ENCODE measurements at regions not wholly inside any gene's neighbourhood (a gene's known extent, or its start where the extent isn't known, plus 50 kb on each side); places are given as distances from the start of the nearest gene placed in this dataset.

DNA sequence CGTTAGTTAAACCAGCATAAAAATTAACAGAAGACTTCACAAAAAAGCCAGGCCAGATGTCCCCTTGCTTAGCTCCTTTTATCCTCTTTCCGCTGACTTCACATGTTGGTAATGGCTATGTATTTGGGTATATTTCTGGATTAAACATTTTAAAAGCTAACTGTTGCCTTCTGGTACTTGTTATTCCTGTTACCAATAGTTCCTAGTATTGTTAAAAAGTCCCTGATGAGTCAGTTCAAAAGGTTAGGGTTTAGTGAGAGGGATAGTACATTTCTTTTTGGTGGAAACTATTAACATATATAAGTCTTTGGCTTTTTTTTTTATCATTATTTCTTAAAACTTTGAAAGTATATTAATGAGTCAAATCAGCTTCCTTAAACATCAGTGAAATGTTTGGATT is 103.2 kb upstream of the ELL2 start:
- DNase-seq, result no peak

DNA sequence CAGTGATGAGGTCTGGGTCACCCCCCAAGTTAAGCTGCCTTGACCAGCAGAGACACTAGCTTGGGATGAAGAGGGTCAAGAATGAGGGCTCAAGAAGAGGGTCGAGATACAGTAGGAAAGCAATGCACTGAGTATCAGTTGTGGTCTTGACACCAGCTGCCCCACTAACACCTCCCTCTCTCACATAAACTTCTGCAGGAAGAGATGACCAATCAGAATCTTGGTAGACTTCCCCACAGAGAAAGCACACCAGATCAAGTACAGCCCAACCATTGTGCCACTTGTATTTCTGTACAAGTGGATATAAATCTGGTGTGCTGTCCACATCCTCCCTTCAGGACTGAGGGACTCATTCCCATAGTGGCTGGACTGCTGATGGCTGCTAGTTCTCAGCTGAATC is 101.2 kb upstream of the ELL2 start:
- DNase-seq, result no peak

DNA sequence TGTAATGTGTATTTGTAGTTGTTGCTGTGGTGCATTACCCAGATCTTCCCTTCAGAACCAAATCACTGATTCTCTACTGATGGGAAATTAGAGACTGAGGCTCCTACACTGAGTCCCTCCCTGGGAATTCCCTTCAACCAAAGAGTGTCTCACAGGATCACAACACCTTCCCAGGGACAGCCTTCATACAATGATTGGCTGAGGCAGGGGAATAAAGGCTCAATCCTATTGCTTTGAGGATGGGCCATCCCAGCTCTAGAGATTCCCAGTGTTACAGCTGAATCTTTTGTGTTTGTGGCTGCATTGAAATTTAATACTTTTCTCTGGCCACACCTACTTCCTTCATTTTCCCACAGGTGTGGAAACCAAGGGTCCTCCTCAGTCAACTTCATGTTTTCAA is 96.4 kb upstream of the ELL2 start:
- DNase-seq, result no peak

DNA sequence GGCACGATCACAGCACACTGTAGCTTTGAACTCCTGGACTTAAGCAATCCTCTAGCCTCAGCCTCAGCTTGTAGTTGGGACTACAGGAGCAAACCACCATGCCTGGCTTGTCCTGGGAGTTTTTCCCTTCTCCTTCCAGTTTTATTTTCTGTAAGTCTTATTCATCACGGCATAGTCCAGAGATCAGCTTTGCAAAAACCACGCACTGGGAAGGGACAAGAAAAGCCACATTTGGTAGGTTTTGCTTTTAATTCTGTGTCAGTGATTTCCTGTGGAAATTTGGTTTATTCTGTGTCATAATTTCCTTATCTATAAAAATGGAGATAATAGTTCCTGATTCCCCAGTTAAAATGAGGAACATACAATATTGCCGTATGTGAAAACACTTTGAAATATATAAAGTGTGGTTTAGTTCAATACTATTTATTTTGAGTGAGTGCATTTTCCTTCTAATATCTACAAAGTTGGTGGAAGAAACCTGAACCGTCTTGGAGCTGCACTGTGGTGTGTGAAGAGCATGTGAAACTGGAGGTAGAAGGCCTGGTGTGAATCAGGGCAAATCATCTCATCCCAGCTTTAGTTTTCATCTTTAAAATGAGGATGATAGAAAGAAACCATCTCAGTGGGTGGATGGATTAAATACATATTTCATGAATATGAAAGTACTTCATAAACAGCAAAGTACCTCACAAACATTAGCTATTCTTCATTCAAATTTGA is 92.8 kb upstream of the ELL2 start:
- DNase-seq, result no peak

DNA sequence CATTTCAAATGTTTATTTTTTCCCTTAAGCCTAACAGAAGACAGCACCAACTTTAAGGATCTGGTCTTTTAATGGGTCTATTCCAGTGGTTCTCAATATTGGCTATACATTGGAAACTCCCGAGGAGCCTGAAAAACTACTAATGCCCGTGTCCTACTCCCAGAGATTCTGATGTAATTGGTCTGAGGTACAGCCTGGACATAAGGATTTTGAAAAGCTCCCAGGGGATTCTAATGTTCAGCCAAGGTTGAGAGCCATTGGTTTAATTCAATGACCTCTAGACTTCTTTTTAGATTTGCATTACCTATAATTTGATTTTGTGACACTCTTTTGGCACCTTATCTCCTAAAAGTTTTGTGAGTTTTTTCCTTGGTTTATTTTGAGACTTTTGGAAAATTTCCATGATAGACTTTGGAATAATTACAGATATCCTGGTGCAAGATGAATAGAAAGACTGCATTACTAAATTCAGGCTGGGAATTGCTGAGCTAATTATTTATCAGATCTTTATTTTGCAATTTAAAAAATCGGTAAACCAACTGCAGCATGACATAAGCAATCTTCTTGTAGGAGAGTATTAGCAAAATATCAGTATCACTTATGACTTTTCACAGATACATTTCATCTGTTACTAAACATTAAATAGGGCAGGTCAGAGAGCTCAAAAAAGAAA is 91.5 kb upstream of the ELL2 start:
- no peak for DNase-seq

DNA sequence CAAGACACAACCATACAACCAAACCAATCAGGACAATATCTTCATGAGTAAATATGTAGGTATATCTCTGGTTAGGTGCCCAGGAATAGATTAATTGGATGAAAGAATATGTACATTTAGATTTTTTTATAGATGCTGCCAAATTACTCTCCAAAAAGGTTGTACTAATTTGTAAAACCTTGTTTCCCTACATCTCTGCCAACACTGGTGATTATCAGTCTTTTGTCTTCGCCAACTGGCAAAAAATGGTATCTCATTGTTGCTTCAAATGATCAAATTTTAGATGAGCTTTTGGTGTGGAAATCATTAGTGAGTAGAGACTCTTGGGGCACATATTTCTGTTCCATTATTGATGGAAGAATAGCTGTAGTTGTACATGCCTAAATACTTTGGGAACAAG is 90.7 kb upstream of the ELL2 start:
- DNase-seq, result no peak

DNA sequence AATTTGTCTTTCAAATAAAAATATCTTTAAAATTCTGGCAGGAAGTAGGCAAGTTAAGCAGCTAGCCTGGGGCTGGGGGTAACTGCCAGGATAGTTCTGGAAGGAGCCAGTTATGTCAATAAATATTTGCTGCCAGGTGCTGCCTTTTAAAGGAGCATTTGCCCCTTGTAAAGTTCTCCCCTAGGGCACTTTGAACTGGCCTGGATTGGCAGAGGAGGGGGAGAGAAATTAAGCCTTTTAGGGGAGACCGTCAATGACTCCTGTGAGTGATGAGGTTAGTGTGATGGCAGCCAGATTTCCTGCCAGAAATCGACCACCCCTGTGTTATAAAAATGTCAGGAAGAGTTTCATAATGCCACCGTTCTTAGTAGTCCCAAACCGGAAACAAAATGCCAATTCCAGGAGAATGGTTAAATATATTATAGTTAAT is 89.8 kb upstream of the ELL2 start:
- no peak for DNase-seq

DNA sequence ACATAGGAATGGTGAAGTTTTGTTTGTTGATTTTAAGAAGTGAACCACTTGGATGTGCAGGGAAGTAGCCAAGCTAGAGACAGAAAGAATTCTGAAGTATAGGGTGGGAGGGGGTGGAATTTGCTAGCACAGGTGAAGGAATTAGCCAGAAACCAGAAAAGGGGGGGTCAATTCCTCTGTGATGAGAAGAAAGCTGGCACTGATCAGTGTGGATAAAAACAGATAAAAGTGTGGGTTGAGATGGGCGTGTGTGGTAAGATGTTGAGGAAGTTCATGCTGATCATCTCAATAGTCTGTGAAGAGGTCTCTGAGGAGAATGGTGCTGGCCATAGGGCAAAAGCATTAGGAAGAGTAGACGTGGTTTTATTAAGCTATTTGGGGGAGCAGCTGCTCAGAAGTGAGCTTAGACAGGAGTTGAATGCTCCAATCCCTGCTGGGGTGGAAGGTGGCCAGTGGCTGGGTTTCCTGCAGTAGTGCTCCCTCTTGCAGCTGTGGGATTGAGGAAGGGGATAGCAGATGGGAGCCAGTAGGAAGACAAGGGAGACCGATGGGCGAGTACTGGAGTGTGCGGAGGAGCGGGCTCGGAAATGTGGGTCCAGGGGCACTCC is 88.7 kb upstream of the ELL2 start:
- no peak for DNase-seq

DNA sequence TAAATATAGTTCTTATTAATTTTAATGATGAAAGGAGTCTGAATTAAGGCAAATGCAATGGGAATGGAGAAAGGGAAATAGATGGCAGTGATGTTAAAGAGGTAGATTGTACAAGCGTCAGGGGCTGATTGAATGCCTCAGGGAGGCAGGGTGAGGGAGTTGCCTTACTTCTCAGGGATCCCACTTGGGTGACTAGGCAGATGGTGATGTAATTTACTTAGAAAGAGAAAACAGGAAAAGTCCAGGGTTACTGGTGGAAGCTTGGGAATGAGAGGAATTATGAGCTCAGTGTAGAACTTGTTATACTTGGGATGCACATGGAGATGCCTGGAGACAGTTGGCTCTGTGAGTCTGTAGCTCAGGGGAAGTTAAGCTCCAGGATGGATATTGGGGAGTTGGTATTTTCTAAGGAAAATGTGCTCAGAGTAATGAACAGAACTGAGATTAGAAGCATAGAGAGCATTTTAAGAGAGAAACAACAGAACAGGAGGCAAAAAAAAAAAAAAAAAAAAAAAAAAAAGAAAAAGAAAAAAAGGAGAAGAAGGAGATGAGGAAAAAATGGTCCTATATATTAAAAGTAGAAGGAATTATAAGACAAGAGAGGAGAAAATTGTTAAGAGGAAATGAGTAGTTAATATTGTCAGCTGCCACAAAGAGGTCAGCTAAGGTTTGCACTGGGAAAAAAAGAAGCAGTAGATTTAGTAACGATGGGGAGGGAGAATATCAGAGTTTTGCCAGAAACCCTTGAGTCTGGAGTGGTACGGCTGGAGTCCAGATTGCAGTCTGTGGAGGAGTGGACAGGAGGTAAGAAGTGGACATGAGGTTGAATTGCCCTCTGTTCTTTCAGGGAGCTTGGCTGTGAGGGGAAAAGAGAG is 88.0 kb upstream of the ELL2 start:
- no peak for DNase-seq

DNA sequence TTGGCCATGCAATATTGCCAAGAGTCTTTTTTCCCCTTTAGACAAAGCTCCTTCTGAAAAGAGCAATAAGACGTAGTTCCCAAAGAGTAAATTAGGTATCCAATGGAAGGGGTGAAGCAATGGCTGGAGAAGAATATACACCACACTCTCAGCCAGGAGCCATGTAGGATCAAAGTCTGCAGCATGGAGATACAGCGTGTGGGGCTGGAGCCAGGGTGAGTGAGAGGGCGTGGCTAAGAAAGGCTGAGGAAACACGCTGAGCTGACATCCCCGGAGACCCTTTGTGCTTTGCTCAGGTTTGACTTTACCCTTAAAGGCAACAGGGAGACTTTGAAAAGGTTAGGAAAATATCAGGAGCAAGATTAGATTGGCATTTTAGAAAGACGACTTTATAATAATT is 87.1 kb upstream of the ELL2 start:
- no peak for DNase-seq

DNA sequence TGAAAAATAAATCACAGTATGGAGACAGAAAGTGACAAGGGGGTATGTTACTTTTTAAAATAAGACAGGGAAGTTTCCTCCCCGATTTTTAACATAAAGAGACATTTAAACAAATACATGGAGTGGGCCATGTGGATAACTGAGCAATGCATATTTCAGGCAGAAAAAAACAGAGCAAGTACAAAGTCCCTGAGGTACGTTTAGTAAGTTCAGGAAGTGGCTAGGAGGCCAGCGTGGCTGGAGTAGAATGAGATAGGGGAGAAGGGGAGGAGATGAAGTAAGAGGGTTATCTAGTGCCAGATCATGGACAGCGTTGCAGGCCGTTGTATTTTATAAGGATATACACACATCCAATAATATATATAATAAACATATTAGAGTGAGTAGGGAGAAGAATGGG is 84.2 kb upstream of the ELL2 start:
- no peak for DNase-seq

DNA sequence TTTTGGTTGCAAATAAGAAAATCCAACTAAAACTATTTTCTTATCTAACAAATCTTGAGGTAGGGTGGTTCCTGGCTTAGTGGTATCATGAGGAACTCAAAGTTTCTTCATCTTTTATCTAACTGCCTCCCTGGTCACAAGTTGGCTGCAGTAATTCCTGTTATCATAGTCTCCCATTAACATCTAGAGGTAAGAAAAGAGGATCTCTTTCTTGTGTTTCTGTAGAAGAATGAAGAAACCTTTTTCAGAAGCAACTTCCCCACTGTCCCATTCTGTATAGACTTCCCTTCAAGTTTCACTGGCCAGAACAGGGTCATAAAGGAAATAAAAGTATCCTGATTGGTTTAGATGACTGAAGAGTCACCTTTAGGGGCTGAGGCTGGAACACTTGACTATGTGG is 81.8 kb upstream of the ELL2 start:
- DNase-seq, result no peak

DNA sequence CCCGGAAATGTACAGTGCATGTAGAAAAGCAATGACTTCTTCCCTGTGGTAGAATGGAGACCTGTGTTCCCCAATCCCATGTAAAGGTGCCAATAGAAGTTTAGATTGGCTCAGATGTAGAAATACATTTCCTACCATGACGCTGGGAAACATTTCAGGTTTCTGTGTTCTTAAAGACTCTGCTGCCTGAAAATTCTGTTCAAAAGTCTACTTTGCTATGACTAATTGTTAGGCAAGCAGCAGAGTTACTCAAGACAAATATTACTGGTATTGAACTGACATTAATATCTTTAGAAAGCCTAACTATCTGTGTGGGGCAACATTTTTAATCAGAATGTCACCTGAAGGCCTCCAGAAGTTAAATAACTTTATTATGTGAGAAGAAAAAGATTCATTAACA is 75.5 kb upstream of the ELL2 start:
- no peak for DNase-seq

DNA sequence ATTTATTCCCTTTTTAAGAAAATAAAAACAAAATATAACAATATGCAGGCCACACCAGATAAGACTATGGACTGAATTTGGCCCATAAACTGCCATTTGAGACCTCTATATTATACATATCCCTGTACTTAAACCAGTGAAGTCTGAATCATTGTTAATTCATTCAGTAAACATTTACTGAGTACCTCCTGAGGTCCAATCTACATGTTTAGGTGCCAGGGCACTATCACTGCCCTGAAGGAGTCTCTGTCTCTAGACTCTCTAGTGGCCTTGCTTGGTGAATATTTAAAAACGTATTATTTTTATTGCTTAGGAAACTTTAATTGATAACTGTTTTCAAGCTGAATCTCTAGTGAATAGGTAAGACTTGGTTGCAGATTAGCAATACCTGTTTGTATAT is 74.7 kb upstream of the ELL2 start:
- DNase-seq, result no peak

DNA sequence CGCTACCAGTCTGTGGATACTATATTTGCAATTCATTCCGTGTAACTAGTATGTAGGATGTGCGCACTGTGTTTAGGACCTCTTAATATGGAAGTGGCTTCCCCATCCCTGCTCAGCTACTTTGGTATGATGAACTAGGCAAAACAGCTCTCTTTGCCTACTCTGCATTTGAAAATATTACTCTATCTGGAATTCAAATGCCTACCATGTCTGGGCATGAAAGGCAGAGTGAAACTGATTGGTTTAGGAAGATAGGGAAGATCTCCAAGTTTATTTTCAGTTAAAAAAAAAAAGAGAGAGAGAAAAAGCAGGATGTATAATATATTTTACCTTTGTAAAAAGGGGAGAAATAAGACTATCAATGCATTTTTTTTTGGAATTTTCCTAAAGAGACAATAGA is 74.1 kb upstream of the ELL2 start:
- no peak for DNase-seq

DNA sequence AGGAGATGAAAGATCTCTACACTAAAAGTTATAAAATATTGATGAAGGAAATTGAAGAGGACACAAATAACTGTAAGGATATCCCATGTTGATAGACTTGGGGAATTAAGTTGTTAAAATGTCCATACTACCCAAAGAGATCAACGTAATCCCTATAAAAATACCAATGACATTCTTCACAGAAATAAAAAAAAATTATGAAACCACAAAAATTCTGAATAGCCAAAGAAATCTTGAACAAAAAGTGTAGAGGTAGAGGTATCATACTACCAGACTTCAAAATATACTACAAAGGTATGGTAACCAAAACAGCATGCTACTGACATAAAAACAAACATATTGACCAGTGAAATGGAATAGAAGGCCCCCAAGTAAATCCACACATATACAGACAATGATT is 71.5 kb upstream of the ELL2 start:
- DNase-seq, result no peak

DNA sequence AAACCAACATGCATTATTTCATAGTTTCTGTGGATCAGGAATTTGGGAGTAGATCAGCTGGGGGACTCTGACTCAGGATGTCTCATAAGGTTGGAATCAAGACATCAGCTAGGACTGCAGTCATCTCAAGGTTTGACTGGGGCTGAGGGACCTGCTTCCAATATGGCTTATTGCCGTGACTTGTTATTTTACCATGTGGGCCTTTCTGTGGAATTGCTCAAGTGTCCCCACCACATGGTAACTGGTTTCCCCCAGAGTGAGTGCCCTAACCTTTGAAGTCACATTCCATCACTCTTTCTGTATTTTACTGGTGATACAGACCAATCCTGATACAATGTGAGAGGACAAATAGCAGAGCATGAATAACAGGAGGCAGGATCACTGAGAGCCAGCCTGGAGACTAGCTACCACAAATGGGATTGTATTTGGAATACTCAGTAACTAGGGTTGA is 70.2 kb upstream of the ELL2 start:
- no peak for DNase-seq

DNA sequence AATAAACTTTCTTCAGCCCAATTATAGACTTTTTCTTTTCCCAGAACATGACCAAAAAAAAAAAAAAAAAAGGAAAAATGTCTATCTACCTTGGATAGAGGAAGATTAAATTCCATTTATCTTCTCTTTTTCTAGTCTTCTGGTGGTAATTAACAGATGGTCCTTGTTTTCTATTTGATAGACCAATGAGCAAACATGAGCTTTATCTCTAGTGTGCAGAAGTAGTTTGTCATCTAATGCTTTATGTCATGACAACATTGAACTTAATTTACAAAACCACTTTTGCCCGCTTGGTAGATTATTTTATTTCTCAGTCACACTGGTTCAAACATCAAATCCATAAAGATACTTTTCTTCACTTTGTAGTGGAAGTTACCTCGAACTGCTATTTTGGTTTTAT is 69.5 kb upstream of the ELL2 start:
- no peak for DNase-seq

DNA sequence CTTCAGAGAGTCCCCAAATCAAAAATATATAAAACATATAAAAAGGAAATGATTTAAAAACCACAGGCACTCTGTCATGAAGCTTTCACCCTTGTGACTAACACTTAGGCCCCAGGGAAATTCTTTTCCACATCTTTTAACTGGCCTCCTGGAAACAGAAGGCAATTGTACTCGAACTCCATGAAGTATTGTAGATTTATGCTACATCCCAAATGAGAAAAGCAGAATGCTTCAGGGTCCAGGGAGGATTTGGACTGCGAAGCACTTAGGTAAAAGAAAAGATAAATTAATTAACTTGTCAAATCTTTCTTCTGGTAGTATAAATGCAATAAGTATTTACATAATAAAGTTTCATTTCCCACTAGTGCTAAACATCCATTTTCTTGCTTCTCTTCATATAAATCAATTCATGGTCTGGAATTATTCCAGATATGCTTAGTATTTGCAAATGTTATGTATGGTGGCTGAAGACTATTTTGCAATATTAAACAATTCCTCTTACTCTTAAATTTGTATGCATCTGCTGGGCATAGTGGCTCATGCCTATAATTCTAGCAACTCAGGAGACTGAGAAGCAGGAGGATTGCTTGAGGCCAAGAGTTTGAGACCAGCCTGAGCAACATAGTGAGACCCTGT is 64.9 kb upstream of the ELL2 start:
- no peak for DNase-seq

DNA sequence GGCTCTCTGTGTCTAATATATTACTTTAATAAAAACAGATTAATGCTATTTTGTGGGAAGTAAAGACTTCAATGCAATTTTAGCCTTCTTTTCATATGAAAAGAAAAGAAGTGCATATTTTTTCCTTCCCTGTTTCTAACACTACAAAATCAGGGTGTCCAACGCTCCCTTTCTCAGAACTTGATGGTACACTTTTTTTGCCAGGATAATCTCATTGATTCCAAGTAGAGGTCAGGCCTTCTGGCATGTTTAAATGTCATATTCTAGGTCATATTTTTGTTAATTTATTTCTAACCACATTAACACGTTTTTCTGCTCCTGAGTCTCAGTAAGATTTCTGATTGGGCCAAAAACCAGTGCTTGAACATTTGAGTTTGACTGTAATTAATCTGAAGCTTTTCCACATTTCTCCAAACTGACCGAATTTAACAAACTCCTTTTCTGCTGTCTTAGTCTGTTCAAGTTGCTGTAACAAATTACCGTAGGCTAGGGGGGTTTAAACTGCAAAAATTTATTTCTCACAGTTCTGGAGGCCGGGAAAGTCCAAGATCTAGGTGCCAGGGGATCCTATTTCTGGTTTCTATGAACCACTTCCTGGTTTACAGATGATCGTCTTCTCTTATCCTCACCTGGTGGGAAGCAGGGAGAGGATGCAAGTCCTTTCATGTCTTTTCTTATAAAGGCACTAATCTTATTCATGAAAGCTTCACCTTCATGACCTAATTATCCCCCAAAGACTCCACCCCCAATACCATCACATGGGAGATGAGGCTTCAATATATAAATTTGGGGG is 63.2 kb upstream of the ELL2 start:
- DNase-seq, result no peak

DNA sequence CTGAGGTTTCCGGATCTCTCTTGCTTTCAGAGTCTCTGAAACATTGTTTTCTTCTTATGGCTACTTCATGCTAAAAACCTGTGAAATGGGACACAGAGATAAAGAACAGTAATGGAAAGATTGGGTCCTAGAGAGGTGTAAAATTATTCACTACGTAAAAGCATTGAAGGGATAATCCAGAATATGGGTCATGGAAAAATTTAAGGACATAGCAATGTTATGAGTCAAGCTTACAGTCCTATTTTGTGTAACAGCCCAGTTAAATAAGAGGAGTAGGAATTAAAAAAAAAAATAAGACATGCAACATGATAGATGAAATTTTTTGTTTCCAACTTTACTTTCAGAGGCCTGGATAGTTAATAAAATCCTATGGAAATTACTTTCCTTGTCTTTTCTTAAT is 61.9 kb upstream of the ELL2 start:
- DNase-seq, result no peak

DNA sequence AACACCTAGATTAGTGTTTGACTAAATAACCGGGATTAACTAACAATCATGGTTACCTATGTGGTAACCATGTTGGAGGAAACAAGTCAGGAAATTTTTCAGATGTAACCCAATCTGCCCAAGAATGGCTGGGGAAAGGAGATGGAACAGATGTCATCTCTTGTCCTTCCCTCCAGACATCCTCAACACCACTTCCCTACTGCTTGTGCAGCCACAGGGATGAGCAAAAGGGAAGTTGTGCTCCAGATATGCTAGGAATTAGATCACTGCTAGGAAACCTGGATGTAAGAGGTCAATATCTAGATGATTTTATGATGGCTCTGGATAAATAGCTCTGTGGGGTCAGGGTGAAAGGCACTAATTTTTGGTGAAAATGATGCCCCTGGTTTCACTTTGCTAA is 61.3 kb upstream of the ELL2 start:
- DNase-seq, result no peak

Data from GDM1 (cell line).